ENCODE measurements at regions not wholly inside any gene's neighbourhood (a gene's known extent, or its start where the extent isn't known, plus 50 kb on each side); places are given as distances from the start of the nearest gene placed in this dataset.

DNA sequence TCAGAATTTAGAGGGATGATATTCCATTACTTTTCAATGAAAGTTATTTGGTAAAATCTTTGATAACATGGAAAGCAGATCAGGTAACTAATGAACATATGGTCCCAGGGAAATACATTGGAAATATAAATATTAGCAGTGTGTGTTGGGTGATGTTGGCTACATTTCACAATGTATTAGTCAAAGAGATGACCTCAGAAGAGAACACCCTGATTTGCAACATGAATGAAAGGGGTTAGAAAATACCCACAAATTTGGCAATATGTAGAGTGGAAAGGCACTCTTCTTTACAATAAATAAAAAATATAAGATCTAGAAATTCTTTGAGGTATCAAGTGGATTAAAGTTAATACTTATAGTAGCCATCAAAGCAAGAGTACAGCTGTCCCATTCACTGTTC, 606.7 kb downstream of the PSAT1 start:
- Histone ChIP-seq H3K27ac (ENCODE audit: low read depth, low read length) (no peak overlapping the region), H3K4me2 (ENCODE audit: low read length) (no peak overlapping the region), H4K20me1 (ENCODE audit: insufficient read depth, low read length) (no peaks in the 10 kb centered on the region), H3K79me2 (ENCODE audit: insufficient read depth, low read length) (no peaks in the 10 kb centered on the region), H3K4me3 (ENCODE audit: insufficient read depth, low read depth, low read length) (no peak overlapping the region), H3K4me1 (ENCODE audit: insufficient read depth, low read length) (no peaks in the 10 kb centered on the region), H3K36me3 (ENCODE audit: insufficient read depth, low read length) (no peaks in the 10 kb centered on the region), H3K27me3 (ENCODE audit: insufficient read depth, low read length) (no peaks in the 10 kb centered on the region), H2AFZ (ENCODE audit: low read depth, low read length) (no peak overlapping the region), H3K9ac (ENCODE audit: low read length) (no peak overlapping the region), H3K9me3 (ENCODE audit: insufficient read depth, low read depth, low read length) (no peaks in the 10 kb centered on the region)
- H3K9me3 Mint-ChIP-seq (ENCODE audit: unreplicated experiment): no peaks in the 10 kb centered on the region
- no peaks in the 10 kb centered on the region for H3K4me1 Mint-ChIP-seq (ENCODE audit: low read depth, unreplicated experiment)
- H3K27ac Mint-ChIP-seq (ENCODE audit: unreplicated experiment): no peak overlapping the region
- TF ChIP-seq EZH2 (IDR thresholded peaks at IDR 0.05; ENCODE audit: insufficient read depth, low read length) (no peak), CTCF (IDR thresholded peaks at IDR 0.05; ENCODE audit: insufficient read depth, low read depth, low read length) (no peak)
- no peak for FAIRE-seq
- no peak overlapping the region for H3K4me3 Mint-ChIP-seq (ENCODE audit: unreplicated experiment)
- no peak for DNase-seq (ENCODE audit: low read depth)
- no peaks in the 10 kb centered on the region for H3K36me3 Mint-ChIP-seq (ENCODE audit: low read depth, unreplicated experiment)
- no peaks in the 10 kb centered on the region for H3K27me3 Mint-ChIP-seq (ENCODE audit: low read depth, unreplicated experiment)

DNA sequence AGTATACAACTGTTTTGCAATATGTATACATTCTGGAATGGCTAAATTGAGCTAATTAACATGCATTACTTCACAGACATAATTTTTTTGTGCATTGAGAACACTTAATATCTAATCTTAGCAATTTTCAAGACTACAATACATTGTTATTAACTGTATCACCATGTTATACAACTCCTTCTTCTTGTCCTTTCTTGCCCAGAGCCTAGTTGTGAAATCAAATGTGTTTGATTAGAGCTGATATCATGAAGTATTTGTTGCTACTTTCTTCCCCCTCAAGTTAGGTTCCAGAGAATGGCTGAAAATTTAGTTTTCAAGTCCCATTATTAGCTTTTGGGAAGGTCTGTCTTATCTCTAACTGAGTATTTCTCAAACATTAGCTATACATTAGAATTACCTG, 607.8 kb downstream of the PSAT1 start:
- no peaks in the 10 kb centered on the region for H3K27me3 ChIP-seq (ENCODE audit: insufficient read depth, low read length)
- no peaks in the 10 kb centered on the region for H3K36me3 ChIP-seq (ENCODE audit: insufficient read depth, low read length)
- no peaks in the 10 kb centered on the region for H3K4me1 ChIP-seq (ENCODE audit: insufficient read depth, low read length)
- H3K27ac Mint-ChIP-seq (ENCODE audit: unreplicated experiment): no peak overlapping the region
- no peak overlapping the region for H2AFZ ChIP-seq (ENCODE audit: low read depth, low read length)
- FAIRE-seq: no peak
- no peaks in the 10 kb centered on the region for H3K27me3 Mint-ChIP-seq (ENCODE audit: low read depth, unreplicated experiment)
- no peak overlapping the region for H3K4me3 Mint-ChIP-seq (ENCODE audit: unreplicated experiment)
- H3K27ac ChIP-seq (ENCODE audit: low read depth, low read length): no peak overlapping the region
- no peaks in the 10 kb centered on the region for H4K20me1 ChIP-seq (ENCODE audit: insufficient read depth, low read length)
- no peak overlapping the region for H3K4me3 ChIP-seq (ENCODE audit: insufficient read depth, low read depth, low read length)
- H3K4me2 ChIP-seq (ENCODE audit: low read length): no peak overlapping the region
- DNase-seq (ENCODE audit: low read depth): no peak
- H3K4me1 Mint-ChIP-seq (ENCODE audit: low read depth, unreplicated experiment): no peaks in the 10 kb centered on the region
- H3K9ac ChIP-seq (ENCODE audit: low read length): no peak overlapping the region
- no peaks in the 10 kb centered on the region for H3K9me3 Mint-ChIP-seq (ENCODE audit: unreplicated experiment)
- H3K36me3 Mint-ChIP-seq (ENCODE audit: low read depth, unreplicated experiment): no peaks in the 10 kb centered on the region
- H3K79me2 ChIP-seq (ENCODE audit: insufficient read depth, low read length): no peaks in the 10 kb centered on the region
- TF ChIP-seq EZH2 (IDR thresholded peaks at IDR 0.05; ENCODE audit: insufficient read depth, low read length): no peak
- TF ChIP-seq CTCF (IDR thresholded peaks at IDR 0.05; ENCODE audit: insufficient read depth, low read depth, low read length): no peak
- H3K9me3 ChIP-seq (ENCODE audit: insufficient read depth, low read depth, low read length): no peaks in the 10 kb centered on the region

DNA sequence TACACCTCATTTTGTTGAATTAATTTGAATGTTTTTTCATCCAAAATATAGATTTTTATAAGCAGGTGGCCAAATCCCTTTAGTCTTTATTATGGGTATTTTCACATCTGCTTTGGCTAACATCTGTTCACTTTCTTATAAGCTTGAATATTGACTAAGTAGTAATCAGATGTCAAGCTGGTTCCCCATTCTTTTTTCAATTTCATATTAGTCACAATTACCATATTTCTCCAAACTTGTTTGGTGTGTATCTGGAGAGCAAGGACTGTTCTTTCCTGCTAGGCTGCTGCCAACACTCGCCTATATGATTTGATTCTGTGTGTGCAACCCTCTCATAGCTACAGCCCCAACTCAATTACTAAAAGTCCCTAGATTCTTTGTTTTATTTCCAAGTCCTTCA, 608.5 kb downstream of the PSAT1 start:
- Histone ChIP-seq H3K9me3 (ENCODE audit: insufficient read depth, low read depth, low read length) (no peaks in the 10 kb centered on the region), H3K4me2 (ENCODE audit: low read length) (no peak overlapping the region), H3K27ac (ENCODE audit: low read depth, low read length) (no peak overlapping the region), H3K27me3 (ENCODE audit: insufficient read depth, low read length) (no peaks in the 10 kb centered on the region), H2AFZ (ENCODE audit: low read depth, low read length) (no peak overlapping the region), H3K79me2 (ENCODE audit: insufficient read depth, low read length) (no peaks in the 10 kb centered on the region), H3K36me3 (ENCODE audit: insufficient read depth, low read length) (no peaks in the 10 kb centered on the region), H3K9ac (ENCODE audit: low read length) (no peak overlapping the region), H3K4me1 (ENCODE audit: insufficient read depth, low read length) (no peaks in the 10 kb centered on the region), H4K20me1 (ENCODE audit: insufficient read depth, low read length) (no peaks in the 10 kb centered on the region), H3K4me3 (ENCODE audit: insufficient read depth, low read depth, low read length) (no peak overlapping the region)
- no peak for TF ChIP-seq EZH2 (IDR thresholded peaks at IDR 0.05; ENCODE audit: insufficient read depth, low read length)
- TF ChIP-seq CTCF (IDR thresholded peaks at IDR 0.05; ENCODE audit: insufficient read depth, low read depth, low read length): no peak
- Mint-ChIP-seq H3K4me1 (ENCODE audit: low read depth, unreplicated experiment) (no peaks in the 10 kb centered on the region), H3K27ac (ENCODE audit: unreplicated experiment) (no peak overlapping the region), H3K36me3 (ENCODE audit: low read depth, unreplicated experiment) (no peaks in the 10 kb centered on the region), H3K27me3 (ENCODE audit: low read depth, unreplicated experiment) (no peaks in the 10 kb centered on the region), H3K9me3 (ENCODE audit: unreplicated experiment) (no peaks in the 10 kb centered on the region), H3K4me3 (ENCODE audit: unreplicated experiment) (no peak overlapping the region)
- FAIRE-seq (no peak), DNase-seq (ENCODE audit: low read depth) (no peak)

Measured in astrocyte (in vitro differentiated cells and primary cell).